AG10803 (cell line): ENCODE measurements at regions not wholly inside any gene's neighbourhood (a gene's known extent, or its start where the extent isn't known, plus 50 kb on each side); places are given as distances from the start of the nearest gene placed in this dataset.

Source experiments
- DNase-seq: peaks from one replicate; pipeline ENCODE4 v3.0.0; 2010; ENCODE audit warnings: low read depth
- H3K4me3 ChIP-seq: 2 replicates; pipeline ENCODE4 v1.5.1; 2011; ENCODE audit warnings: mild to moderate bottlenecking, low read length, control low read depth
- CTCF ChIP-seq: conservative IDR thresholded peaks from 2 replicates; pipeline ENCODE4 v1.5.1; 2011; ENCODE audit warnings: mild to moderate bottlenecking, low read length, control low read depth, inconsistent platforms

GRCh38 chr10:105468759-105469158 is 827.7 kb downstream of the SORCS3 start:
- DNase-seq, result no peak
- no peak overlapping the region for H3K4me3 ChIP-seq
- TF ChIP-seq CTCF, result no peak

GRCh38 chr10:105466521-105466920 is 825.4 kb downstream of the SORCS3 start:
- no peak for TF ChIP-seq CTCF
- H3K4me3 ChIP-seq, result no peak overlapping the region
- DNase-seq, result no peak

- no peak overlapping the region for H3K4me3 ChIP-seq
- no peak for TF ChIP-seq CTCF
- no peak for DNase-seq
These were observed 793.9 kb downstream of the SORCS3 start for GRCh38 chr10:105434970-105435369.

GRCh38 chr10:105413997-105414396 is 772.9 kb downstream of the SORCS3 start:
- no peak overlapping the region for H3K4me3 ChIP-seq
- no peak for TF ChIP-seq CTCF
- DNase-seq, result no peak

DNA sequence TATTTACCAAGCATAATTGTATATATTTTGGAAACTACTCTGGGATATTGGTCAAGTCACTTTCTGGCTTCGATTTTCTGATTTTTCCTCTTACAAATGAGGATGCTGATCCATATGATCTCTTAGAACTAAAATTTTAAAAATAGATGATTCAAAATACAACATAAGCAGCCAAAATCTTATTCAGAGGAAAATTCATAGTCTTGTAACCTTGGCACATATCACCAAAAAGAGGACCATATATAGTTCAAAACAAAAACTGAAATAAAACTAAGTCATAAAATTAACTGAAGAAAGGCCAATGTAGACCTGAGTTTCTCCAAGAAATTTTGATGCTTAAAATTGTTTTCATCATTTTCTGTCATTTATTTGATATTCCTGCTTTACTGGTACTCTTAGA is 768.3 kb downstream of the SORCS3 start:
- DNase-seq, result no peak
- TF ChIP-seq CTCF, result no peak

GRCh38 chr10:105406488-105406887 is 765.4 kb downstream of the SORCS3 start:
- DNase-seq, result no peak
- TF ChIP-seq CTCF, result no peak
- H3K4me3 ChIP-seq, result no peak overlapping the region

More for the DNA sequence above, 768.3 kb downstream of the SORCS3 start:
- H3K4me3 ChIP-seq, result no peak overlapping the region

- no peak overlapping the region for H3K4me3 ChIP-seq
- no peak for TF ChIP-seq CTCF
- DNase-seq, result no peak
These were observed 757.1 kb downstream of the SORCS3 start for GRCh38 chr10:105398202-105398601.
